SK-N-MC (cell line): ENCODE measurements at regions not wholly inside any gene's neighbourhood (a gene's known extent, or its start where the extent isn't known, plus 50 kb on each side); places are given as distances from the start of the nearest gene placed in this dataset.
"Not testable (repeated sequence)": the region's sequence is repeated elsewhere in the genome, so short reads cannot be mapped to it uniquely, and the experiment has no call there.

Experiments used
- DNase-seq: peaks from one replicate; pipeline ENCODE4 v3.0.0-alpha.2; 2011; ENCODE audit warnings: low read depth, low spot score
- H3K27ac ChIP-seq: fragments of 200-600 bp; sonication (generic); 2 replicates; pipeline ENCODE4 v1.5.1; 2016; ENCODE audit warnings: mixed run types
- H3K36me3 ChIP-seq: fragments of 200-600 bp; sonication (generic); 2 replicates; pipeline ENCODE4 v1.6.1; 2017; ENCODE audit warnings: antibody characterized with exemption, low read length, mixed read lengths; ENCODE audit not compliant: insufficient read depth
- H3K4me3 ChIP-seq: fragments of 200-600 bp; sonication (generic); 2 replicates; pipeline ENCODE4 v1.5.1; 2016
- H3K9ac ChIP-seq: fragments of 200-600 bp; sonication (generic); 2 replicates; pipeline ENCODE4 v1.8.0; 2017; ENCODE audit warnings: mixed run types, mixed read lengths; ENCODE audit not compliant: insufficient read length
- H3K9me3 ChIP-seq: fragments of 200-600 bp; sonication (generic); 2 replicates; pipeline ENCODE4 v1.6.1; 2017; ENCODE audit warnings: low read depth, mild to moderate bottlenecking, antibody characterized with exemption, low read length, moderate library complexity, mixed read lengths
- EZH2 ChIP-seq: fragments of 200-600 bp; sonication (generic); IDR thresholded peaks from one replicate; pipeline ENCODE4 v1.6.1; 2017; ENCODE audit warnings: antibody characterized with exemption
- FOXP2 ChIP-seq: optimal IDR thresholded peaks from 2 replicates; pipeline ENCODE3; 2011; ENCODE audit warnings: mild to moderate bottlenecking, moderate library complexity; ENCODE audit not compliant: insufficient read depth; ENCODE audit errors: extremely low read length, control extremely low read depth
- POLR2AphosphoS5 ChIP-seq: IDR thresholded peaks from 2 replicates; pipeline ENCODE4 v1.6.1; 2012; ENCODE audit warnings: mild to moderate bottlenecking, low read depth, low read length, borderline replicate concordance

DNA sequence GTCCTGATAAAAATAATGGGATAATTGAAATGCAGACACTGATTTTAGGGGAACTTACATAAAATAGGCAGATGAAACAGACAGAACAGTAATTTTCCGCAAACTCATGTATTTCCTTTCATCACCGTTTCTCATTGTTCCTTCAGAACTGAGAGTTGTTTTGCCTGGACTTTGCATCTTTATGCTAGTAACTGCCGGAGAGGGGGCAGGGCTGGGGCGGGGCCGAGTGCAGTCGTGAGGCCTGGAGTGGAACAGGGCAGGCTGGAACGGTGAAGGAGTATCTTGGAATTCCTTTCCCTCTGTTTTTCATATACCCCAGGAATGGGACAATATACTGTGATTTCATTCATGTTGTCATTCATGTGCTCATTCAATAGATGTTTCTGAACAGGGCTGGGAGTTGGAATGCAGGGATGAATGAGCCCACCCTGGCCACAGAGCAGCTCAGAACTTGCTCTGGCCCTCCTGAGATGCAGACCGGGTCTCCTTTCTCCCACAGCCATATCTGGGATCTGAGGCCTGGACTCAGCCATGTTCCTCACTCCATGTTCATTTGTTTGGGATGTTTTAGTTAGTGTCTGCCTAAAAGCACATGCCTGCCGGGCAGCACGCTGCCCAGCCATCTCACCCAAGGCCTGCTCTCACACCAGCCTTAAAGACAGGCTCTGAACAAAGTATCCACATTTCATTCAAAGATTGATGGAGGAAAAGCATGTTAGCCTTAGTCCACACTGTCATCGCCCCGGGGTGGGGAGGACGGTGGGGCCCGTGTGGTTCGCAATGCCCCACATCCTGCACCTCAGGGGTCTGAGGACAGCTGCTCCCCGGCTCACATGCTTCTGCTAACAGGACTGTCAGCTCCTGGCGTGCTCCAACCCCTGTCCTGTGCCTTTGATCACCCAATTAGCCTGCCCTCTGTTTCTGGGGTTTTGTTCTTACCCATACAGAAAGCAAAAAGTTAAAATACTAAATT lies 92.9 kb downstream of the SOX1 start:
- Histone ChIP-seq H3K9ac (no peak overlapping the region), H3K4me3 (no peak overlapping the region)

DNA sequence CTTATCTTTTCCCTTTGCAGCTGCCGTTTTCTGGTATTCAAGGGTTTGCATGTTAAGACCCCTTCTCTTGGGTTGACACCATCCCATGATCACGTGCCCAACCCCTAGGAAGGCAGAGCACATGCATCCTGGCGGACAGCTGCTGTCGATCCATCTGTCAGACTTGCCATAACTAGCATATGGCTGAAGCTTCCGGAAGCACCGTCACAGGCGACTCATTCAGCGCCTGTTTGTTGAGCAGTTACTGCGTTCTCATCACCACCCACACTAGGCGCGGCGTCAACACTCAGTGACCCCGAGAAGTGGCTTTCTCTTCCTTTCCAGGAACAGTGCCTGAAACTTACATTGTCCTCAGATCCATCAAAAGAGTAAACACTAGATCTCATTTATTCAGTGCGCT lies 93.6 kb downstream of the SOX1 start:
- Histone ChIP-seq H3K9me3 (no peaks in the 10 kb centered on the region), H3K36me3 (no peaks in the 10 kb centered on the region), H3K9ac (no peak overlapping the region), H3K4me3 (no peak overlapping the region), H3K27ac (no peak overlapping the region)
- TF ChIP-seq FOXP2 (no peak), EZH2 (no peak), POLR2AphosphoS5 (no peak)
- no peak for DNase-seq

More for the DNA sequence above, 92.9 kb downstream of the SOX1 start:
- H3K36me3 ChIP-seq = no peaks in the 10 kb centered on the region
- no peaks in the 10 kb centered on the region for H3K9me3 ChIP-seq
- TF ChIP-seq FOXP2 (no peak), POLR2AphosphoS5 (no peak), EZH2 (no peak)
- no peak overlapping the region for H3K27ac ChIP-seq
- DNase-seq = no peak

DNA sequence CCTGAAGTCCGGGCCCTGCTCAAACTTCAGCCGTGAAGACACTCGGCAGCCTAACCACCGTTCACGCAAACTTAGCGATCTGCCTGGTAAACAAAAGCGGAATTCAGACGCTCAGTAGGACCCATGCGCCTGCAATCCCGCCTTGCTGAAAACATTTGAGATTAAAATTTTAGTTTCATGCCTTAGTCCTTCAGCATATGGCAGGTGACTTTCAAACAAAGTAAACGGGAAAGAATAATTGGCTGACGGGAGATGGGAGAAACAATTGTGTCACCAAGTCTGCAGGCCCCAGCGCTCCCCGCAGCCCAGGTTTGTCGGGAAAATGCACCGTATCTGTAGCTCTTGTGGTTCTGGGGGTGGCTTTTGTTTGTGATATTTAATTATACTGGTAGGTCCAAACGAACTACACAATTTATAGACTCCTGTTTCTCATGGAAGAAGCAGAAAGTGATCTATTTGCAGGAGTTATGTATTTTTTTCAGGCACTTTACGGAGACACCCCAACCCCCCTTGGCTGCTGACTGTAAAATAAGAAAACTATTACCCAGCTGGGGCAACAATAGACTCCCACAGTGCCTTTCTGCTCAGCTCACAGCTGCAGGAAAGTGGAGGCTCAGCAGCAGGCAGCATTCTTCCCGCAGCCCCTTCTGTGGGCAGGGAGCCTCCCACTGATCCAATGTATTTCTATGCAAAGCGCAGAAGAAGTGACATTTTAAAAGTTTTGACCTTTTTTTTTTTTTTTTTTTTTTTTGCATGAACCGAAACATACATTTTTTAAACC lies 94.8 kb downstream of the SOX1 start:
- H3K9me3 ChIP-seq = no peaks in the 10 kb centered on the region
- DNase-seq = no peak
- no peak overlapping the region for H3K27ac ChIP-seq
- no peaks in the 10 kb centered on the region for H3K36me3 ChIP-seq
- H3K9ac ChIP-seq = no peak overlapping the region
- no peak overlapping the region for H3K4me3 ChIP-seq
- TF ChIP-seq FOXP2 (no peak), POLR2AphosphoS5 (no peak), EZH2 (no peak)

DNA sequence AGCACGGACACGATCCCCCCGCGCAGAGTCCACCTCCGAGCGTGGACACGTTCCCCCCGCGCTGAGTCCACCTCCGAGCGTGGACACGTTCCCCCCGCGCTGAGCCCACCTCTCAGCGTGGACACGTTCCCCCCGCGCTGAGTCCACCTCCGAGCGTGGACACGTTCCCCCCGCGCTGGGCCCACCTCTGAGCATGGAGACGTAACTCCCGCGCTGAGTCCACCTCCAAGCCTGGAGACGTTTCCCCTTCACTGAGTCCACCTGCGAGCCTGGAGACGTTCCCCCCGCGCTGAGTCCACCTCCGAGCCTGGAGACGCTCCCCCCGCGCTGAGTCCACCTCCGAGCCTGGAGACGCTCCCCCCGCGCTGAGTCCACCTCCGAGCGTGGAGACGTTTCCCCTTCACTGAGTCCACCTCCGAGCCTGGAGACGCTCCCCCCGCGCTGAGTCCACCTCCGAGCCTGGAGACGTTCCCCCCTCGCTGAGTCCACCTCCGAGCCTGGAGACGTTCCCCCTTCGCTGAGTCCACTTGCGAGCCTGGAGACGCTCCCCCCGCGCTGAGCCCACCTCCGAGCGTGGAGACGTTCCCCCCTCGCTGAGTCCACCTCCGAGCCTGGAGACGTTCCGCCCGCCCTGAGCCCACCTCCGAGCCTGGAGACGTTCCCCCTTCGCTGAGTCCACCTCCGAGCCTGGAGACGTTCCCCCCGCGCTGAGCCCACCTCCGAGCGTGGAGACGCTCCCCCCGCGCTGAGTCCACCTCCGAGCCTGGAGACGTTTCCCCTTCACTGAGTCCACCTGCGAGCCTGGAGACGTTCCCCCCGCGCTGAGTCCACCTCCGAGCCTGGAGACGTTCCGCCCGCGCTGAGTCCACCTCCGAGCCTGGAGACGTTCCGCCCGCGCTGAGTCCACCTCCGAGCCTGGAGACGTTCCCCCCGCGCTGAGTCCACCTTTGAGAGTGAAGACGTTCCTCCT lies 97.0 kb downstream of the SOX1 start:
- not testable (repeated sequence) for DNase-seq, H3K9me3 ChIP-seq, H3K27ac ChIP-seq, H3K4me3 ChIP-seq, H3K36me3 ChIP-seq, H3K9ac ChIP-seq

DNA sequence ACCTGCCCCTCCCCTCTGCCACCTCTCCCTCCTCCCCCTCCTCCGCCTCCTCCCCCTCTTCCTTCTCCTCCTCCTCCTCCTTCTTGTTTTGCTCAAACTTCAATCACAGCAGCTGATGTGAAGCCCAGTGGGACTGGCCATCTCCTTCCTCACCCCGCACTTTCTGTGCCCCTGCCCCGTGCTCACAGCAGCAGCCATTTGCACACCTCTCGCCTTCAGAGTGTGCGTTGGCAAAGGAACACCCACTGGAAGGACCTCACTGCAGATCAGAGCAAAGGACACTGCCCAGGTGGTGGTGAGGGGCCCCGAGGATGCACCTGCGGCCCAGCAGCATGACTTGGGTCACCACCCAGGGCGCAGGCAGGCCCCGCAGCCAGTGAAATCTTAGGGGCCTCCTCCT lies 98.8 kb downstream of the SOX1 start:
- Histone ChIP-seq H3K9ac (no peak overlapping the region), H3K4me3 (no peak overlapping the region), H3K36me3 (no peaks in the 10 kb centered on the region), H3K27ac (no peak overlapping the region), H3K9me3 (no peaks in the 10 kb centered on the region)
- no peak for DNase-seq
- TF ChIP-seq FOXP2 (no peak), POLR2AphosphoS5 (no peak), EZH2 (no peak)

DNA sequence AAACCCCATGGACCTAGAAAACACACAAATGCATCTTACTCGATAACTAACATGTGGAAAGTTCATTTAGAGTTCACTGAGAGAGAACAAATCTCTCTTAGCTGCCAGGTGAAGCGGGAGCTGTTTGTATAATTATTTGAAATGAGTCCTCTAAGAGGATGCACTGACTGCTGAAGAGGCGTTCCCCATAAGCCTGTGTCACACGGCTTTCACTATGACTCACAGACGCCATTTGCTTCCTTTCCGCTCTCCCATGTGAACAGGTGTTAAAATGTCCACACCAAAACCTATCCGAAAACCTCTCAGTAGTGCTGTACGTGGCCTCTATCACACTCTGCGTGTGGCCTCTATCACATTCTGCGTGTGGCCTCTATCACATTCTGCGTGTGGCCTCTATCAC lies 101.8 kb downstream of the SOX1 start:
- Histone ChIP-seq H3K4me3 (no peak overlapping the region), H3K36me3 (no peaks in the 10 kb centered on the region), H3K9me3 (no peaks in the 10 kb centered on the region), H3K27ac (no peak overlapping the region), H3K9ac (no peak overlapping the region)
- DNase-seq = no peak
- TF ChIP-seq POLR2AphosphoS5 (no peak), EZH2 (no peak), FOXP2 (no peak)

DNA sequence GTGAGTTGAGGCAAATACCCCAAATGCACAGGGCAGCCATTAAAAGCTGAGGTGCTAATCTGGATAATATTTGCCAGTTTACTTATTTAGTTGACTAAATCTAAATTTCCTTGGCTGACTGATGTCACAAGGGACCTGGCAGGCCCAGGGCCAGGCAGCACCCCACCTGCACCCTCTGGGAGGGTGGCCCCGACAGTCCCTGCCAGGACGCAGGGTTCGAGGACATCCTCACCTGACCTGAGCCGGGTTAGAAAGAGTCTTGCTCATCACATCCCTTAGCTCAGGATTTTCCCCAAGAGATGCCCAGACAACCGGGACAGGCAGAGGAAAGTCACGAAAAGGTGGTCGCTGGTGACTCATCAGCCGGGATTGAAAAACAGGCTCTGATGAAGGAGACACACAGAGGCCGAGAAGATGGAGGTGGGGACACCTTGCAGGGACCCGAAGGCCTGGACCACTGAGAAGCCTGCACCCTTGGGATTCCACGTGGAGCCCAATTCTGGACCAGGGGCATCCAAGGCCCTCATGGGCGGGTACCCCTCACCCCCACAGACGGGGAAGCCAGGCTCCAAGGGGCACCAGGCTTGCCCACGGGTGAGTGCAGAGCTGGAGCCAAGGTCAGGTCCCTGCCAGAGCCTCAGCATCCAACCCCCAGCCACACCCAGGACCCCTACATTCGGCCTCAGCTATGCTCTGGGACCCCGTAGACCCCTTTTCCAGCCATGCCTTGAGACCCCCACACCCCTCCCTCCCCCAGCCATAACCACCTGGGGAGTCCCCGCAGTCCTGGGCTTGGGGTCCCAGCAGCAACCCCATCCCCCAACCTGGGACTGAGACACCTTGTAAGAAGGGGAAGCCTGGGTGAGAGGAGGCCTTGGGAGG lies 103.2 kb downstream of the SOX1 start:
- no peak overlapping the region for H3K4me3 ChIP-seq
- no peaks in the 10 kb centered on the region for H3K9me3 ChIP-seq
- no peak overlapping the region for H3K9ac ChIP-seq
- TF ChIP-seq POLR2AphosphoS5 = no peak
- no peak for TF ChIP-seq FOXP2
- no peak for TF ChIP-seq EZH2
- no peaks in the 10 kb centered on the region for H3K36me3 ChIP-seq
- no peak overlapping the region for H3K27ac ChIP-seq
- no peak for DNase-seq
